Posterior vena cava (tissue), 2 donors: ENCODE measurements at regions not wholly inside any gene's neighbourhood (a gene's known extent, or its start where the extent isn't known, plus 50 kb on each side); places are given as distances from the start of the nearest gene placed in this dataset.
A peak's percentile ranks its signal among the peaks of the same experiment; 100 is the strongest.

Experiments used
- DNase-seq: peaks from one replicate; pipeline ENCODE4 v3.0.0-alpha.2; 2020; ENCODE audit warnings: low spot score
- intact Hi-C, 2 donors: fragments of 100-400 bp; cut with DNase I; formaldehyde crosslinking; loops; one replicate each; pipeline versions ENCODE4 v1.14.1 to v1.14.2; 2022 to 2023
- donor health status: DM: yes; HTN: yes; CAD: no.
- donor health status: DM: yes; HTN: yes; CAD: no.

GRCh38 chr1:94327001-94327690 lies 89.8 kb upstream of the ARHGAP29 start:
- DNase-seq, result peak; percentile 87
- intact Hi-C loops, result loop anchor here in 1 of 2 donors (5.0 kb wide), 1 partner anchor 90 kb away; the partner anchor contains the start of gene ARHGAP29

GRCh38 chr1:94326329-94326728 lies 88.9 kb upstream of the ARHGAP29 start:
- no peak for DNase-seq
- intact Hi-C loops, result loop anchor here in 1 of 2 donors (5.0 kb wide), 1 partner anchor 89 kb away; the partner anchor contains the start of gene ARHGAP29

- intact Hi-C loops, result loop anchor here in 1 of 2 donors (5.0 kb wide), 1 partner anchor 88 kb away; the partner anchor contains the start of gene ARHGAP29
- DNase-seq, result no peak
These were observed 88.3 kb upstream of the ARHGAP29 start for GRCh38 chr1:94325377-94326302.

- DNase-seq, result no peak
- intact Hi-C loops, result no loop called here
These were observed 86.8 kb upstream of the ARHGAP29 start for GRCh38 chr1:94324178-94324544.

- no peak for DNase-seq
- intact Hi-C loops, result no loop called here
These were observed 86.2 kb upstream of the ARHGAP29 start for GRCh38 chr1:94323311-94324177.

- no peak for DNase-seq
- intact Hi-C loops, result no loop called here
These were observed 85.3 kb upstream of the ARHGAP29 start for GRCh38 chr1:94322696-94323095.

GRCh38 chr1:94321662-94322061 lies 84.3 kb upstream of the ARHGAP29 start:
- intact Hi-C loops, result no loop called here
- DNase-seq, result no peak

GRCh38 chr1:94319319-94320102 lies 82.1 kb upstream of the ARHGAP29 start:
- DNase-seq, result no peak
- intact Hi-C loops, result no loop called here

GRCh38 chr1:94318505-94319030 lies 81.2 kb upstream of the ARHGAP29 start:
- DNase-seq, result no peak

GRCh38 chr1:94317790-94318188 lies 80.4 kb upstream of the ARHGAP29 start:
- no peak for DNase-seq
- intact Hi-C loops, result no loop called here

More at GRCh38 chr1:94318505-94319030, 81.2 kb upstream of the ARHGAP29 start:
- intact Hi-C loops, result no loop called here

- DNase-seq, result no peak
- intact Hi-C loops, result no loop called here
These were observed 79.7 kb upstream of the ARHGAP29 start for GRCh38 chr1:94316836-94317789.

- intact Hi-C loops, result no loop called here
- no peak for DNase-seq
These were observed 78.8 kb upstream of the ARHGAP29 start for GRCh38 chr1:94316183-94316582.

- intact Hi-C loops, result no loop called here
- DNase-seq, result no peak
These were observed 78.2 kb upstream of the ARHGAP29 start for GRCh38 chr1:94315552-94316116.

GRCh38 chr1:94314222-94314858 lies 77.0 kb upstream of the ARHGAP29 start:
- intact Hi-C loops, result no loop called here
- DNase-seq, result no peak

- intact Hi-C loops, result no loop called here
- DNase-seq, result no peak
These were observed 73.3 kb upstream of the ARHGAP29 start for GRCh38 chr1:94310570-94311270.
